NB4 (cell line): ENCODE measurements at regions not wholly inside any gene's neighbourhood (a gene's known extent, or its start where the extent isn't known, plus 50 kb on each side); places are given as distances from the start of the nearest gene placed in this dataset.

ENCODE experiments used
- DNase-seq: peaks from one replicate; pipeline ENCODE4 v3.0.0; 2010; ENCODE audit warnings: low read depth
- H3K4me3 ChIP-seq: one replicate; pipeline ENCODE4 v1.5.1; 2011; ENCODE audit warnings: mild to moderate bottlenecking, low read depth, low read length, moderate library complexity
- MYC ChIP-seq: IDR thresholded peaks from 2 replicates; pipeline ENCODE4 v1.6.1; 2011; ENCODE audit warnings: low read depth, low read length
- POLR2A ChIP-seq: IDR thresholded peaks from 2 replicates; pipeline ENCODE4 v1.6.1; 2011; ENCODE audit warnings: mild to moderate bottlenecking; ENCODE audit not compliant: insufficient read length; ENCODE audit errors: extremely low read depth
- TF ChIP-seq, protein P1 (sequence below): IDR thresholded peaks from one replicate; pipeline ENCODE4 v1.5.1; 2012; ENCODE audit warnings: low read depth, low read length
- TF ChIP-seq, protein P2 (sequence below): IDR thresholded peaks from 2 replicates; pipeline ENCODE4 v1.6.1; 2011; ENCODE audit warnings: low read depth, low read length

DNA sequence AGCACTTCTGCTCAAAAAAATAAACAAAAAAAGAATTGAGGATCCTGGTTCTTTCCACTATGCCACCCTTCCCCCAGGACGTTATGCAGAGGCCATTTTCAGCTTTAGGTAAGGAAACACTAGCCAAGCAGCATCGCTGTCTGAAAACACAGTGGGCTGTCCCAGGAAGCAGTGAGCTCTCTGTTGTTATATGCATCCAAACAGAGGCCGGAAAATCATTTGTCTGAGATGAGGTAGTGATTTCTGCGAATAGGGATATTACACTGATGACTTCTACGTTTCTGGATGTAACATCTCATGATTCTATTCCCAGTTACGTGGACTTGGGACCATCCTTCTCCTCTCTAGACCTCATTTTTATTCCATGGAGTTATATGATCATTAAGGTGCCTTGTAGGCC is 137.2 kb downstream of the OMA1 start:
- DNase-seq = no peak
- TF ChIP-seq, protein P1, sequence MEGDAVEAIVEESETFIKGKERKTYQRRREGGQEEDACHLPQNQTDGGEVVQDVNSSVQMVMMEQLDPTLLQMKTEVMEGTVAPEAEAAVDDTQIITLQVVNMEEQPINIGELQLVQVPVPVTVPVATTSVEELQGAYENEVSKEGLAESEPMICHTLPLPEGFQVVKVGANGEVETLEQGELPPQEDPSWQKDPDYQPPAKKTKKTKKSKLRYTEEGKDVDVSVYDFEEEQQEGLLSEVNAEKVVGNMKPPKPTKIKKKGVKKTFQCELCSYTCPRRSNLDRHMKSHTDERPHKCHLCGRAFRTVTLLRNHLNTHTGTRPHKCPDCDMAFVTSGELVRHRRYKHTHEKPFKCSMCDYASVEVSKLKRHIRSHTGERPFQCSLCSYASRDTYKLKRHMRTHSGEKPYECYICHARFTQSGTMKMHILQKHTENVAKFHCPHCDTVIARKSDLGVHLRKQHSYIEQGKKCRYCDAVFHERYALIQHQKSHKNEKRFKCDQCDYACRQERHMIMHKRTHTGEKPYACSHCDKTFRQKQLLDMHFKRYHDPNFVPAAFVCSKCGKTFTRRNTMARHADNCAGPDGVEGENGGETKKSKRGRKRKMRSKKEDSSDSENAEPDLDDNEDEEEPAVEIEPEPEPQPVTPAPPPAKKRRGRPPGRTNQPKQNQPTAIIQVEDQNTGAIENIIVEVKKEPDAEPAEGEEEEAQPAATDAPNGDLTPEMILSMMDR = no peak
- TF ChIP-seq, protein P2, sequence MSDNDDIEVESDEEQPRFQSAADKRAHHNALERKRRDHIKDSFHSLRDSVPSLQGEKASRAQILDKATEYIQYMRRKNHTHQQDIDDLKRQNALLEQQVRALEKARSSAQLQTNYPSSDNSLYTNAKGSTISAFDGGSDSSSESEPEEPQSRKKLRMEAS = no peak
- TF ChIP-seq MYC (no peak), POLR2A (no peak)
- no peak overlapping the region for H3K4me3 ChIP-seq

- no peak for DNase-seq
- TF ChIP-seq MYC (no peak), POLR2A (no peak)
- TF ChIP-seq, protein P2 = no peak
- TF ChIP-seq, protein P1 = no peak
These were observed 140.0 kb downstream of the OMA1 start for GRCh38 chr1:58406301-58407071.

DNA sequence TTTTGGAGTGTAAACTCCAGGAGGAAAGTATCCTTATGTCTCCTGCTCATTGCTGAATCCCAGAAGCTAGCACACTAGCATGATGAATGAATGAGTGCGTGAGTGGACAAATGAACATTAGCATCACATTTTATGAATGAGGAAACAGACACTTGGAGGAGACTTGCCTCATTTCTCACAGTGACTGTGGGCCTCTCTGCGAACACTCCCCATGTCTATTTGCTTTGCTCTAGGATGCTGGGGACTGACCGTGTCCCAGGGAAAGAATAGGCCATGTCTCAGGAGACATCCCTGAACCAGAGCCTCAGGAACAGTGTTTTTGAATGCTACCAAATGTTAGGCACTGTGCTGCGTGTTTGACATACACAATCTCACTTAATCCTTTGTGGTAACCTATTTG is 140.9 kb downstream of the OMA1 start:
- TF ChIP-seq POLR2A (no peak), MYC (no peak)
- TF ChIP-seq, protein P2 = no peak
- TF ChIP-seq, protein P1 = no peak
- no peak overlapping the region for H3K4me3 ChIP-seq
- no peak for DNase-seq

More at GRCh38 chr1:58406301-58407071, 140.0 kb downstream of the OMA1 start:
- no peak overlapping the region for H3K4me3 ChIP-seq

- no peak overlapping the region for H3K4me3 ChIP-seq
- DNase-seq = no peak
- no peak for TF ChIP-seq POLR2A
- TF ChIP-seq, protein P2 = no peak
- TF ChIP-seq, protein P1 = no peak
- TF ChIP-seq MYC = no peak
These were observed 142.6 kb downstream of the OMA1 start for GRCh38 chr1:58403894-58404293.

- H3K4me3 ChIP-seq = no peak overlapping the region
- TF ChIP-seq, protein P1 = no peak
- TF ChIP-seq, protein P2 = no peak
- TF ChIP-seq MYC = no peak
- no peak for TF ChIP-seq POLR2A
- no peak for DNase-seq
These were observed 144.1 kb downstream of the OMA1 start for GRCh38 chr1:58402444-58402843.

DNA sequence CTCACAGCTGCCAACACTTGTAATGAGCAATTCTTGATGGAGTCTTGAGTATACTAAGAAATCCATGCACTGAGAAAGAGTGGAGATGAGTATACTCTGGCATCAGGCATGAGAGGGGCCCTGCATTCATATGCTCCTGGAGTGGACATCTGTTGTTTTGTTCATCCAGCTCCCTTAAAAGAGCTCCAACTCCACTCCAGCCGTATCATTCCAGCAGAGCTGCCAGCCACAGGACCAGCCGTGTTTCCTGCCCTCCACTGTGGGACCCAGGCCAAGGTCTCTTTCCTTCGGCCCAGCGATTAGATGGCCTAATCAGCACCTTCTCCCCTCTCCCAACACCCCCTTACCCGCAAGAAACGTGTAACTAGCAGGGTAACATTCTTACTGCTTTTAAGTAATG is 144.5 kb downstream of the OMA1 start:
- no peak for DNase-seq
- H3K4me3 ChIP-seq = no peak overlapping the region
- TF ChIP-seq, protein P2 = no peak
- TF ChIP-seq, protein P1 = no peak
- TF ChIP-seq POLR2A = no peak
- no peak for TF ChIP-seq MYC
